Mucosa of descending colon (tissue), 3 donors: ENCODE measurements at regions not wholly inside any gene's neighbourhood (a gene's known extent, or its start where the extent isn't known, plus 50 kb on each side); places are given as distances from the start of the nearest gene placed in this dataset.

ENCODE experiments used
- ATAC-seq: fragments of 200-7000 bp; cut with Tn5 transposase; one replicate; pipeline ENCODE4 v1.9.1; 2020; ENCODE audit warnings: mild to moderate bottlenecking, moderate library complexity
- DNase-seq, 3 donors: peaks; one replicate each; pipeline ENCODE4 v3.0.0-alpha.2; 2020
- H3K36me3 ChIP-seq: fragments of 200-600 bp; one replicate; pipeline ENCODE4 v1.8.0; 2021; ENCODE audit warnings: low read depth, mild to moderate bottlenecking
- H3K4me1 ChIP-seq: fragments of 200-600 bp; one replicate; pipeline ENCODE4 v1.8.0; 2021; ENCODE audit warnings: low read depth, mild to moderate bottlenecking
- H3K4me3 ChIP-seq: fragments of 200-600 bp; one replicate; pipeline ENCODE4 v1.8.0; 2021; ENCODE audit warnings: mild to moderate bottlenecking
- H3K9me3 ChIP-seq: fragments of 200-600 bp; one replicate; pipeline ENCODE4 v1.8.0; 2021; ENCODE audit warnings: mild to moderate bottlenecking
- CTCF ChIP-seq: fragments of 200-600 bp; IDR thresholded peaks from one replicate; pipeline ENCODE4 v1.8.0; 2022; ENCODE audit warnings: antibody characterized with exemption, mild to moderate bottlenecking
- intact Hi-C, 2 donors: fragments of 100-400 bp; cut with DNase I in 1 of 2; cut with micrococcal nuclease in 1 of 2; formaldehyde crosslinking; loops; one replicate each; pipeline versions ENCODE4 v1.11.0 to v1.11.1; 2022; cut with DNase I, micrococcal nuclease
- donor health status: DM: no; HTN: no; CAD: no; lungs with moderate emphysema.
- donor health status: DM: no; HTN: no; CAD: no.
- donor health status: DM: no; HTN: yes; CAD: no.

- H3K4me3 ChIP-seq: no peak overlapping the region
- no peaks in the 10 kb centered on the region for H3K36me3 ChIP-seq
- intact Hi-C loops: no loop called here
- H3K9me3 ChIP-seq: peaks cover 2% of the 10 kb centered on the region
- TF ChIP-seq CTCF: no peak
- DNase-seq: no peak
- no peaks in the 10 kb centered on the region for H3K4me1 ChIP-seq
- no peak for ATAC-seq
These were observed 721.5 kb downstream of the POM121L12 start for GRCh38 chr7:53756946-53757345.

- ATAC-seq (no peak), DNase-seq (no peak)
These were observed 732.8 kb downstream of the POM121L12 start for GRCh38 chr7:53768186-53768585.

GRCh38 chr7:53771701-53772100 lies 736.3 kb downstream of the POM121L12 start:
- H3K4me3 ChIP-seq: no peak overlapping the region
- intact Hi-C loops: no loop called here
- ATAC-seq: no peak
- H3K9me3 ChIP-seq: peaks cover 2% of the 10 kb centered on the region
- DNase-seq: no peak
- H3K36me3 ChIP-seq: no peaks in the 10 kb centered on the region
- no peak for TF ChIP-seq CTCF
- no peaks in the 10 kb centered on the region for H3K4me1 ChIP-seq

More at GRCh38 chr7:53768186-53768585, 732.8 kb downstream of the POM121L12 start:
- Histone ChIP-seq H3K36me3 (no peaks in the 10 kb centered on the region), H3K4me3 (no peak overlapping the region), H3K9me3 (peaks cover 6% of the 10 kb centered on the region), H3K4me1 (no peaks in the 10 kb centered on the region)
- intact Hi-C loops: no loop called here
- TF ChIP-seq CTCF: no peak

GRCh38 chr7:53776323-53776722 lies 740.9 kb downstream of the POM121L12 start:
- Histone ChIP-seq H3K4me3 (no peak overlapping the region), H3K36me3 (no peaks in the 10 kb centered on the region), H3K4me1 (no peaks in the 10 kb centered on the region), H3K9me3 (no peaks in the 10 kb centered on the region)
- intact Hi-C loops: no loop called here
- TF ChIP-seq CTCF: no peak
- DNase-seq (no peak), ATAC-seq (no peak)

GRCh38 chr7:53789741-53790140 lies 752.4 kb upstream of the VSTM2A start:
- Histone ChIP-seq H3K36me3 (no peaks in the 10 kb centered on the region), H3K9me3 (peaks cover 14% of the 10 kb centered on the region), H3K4me3 (no peak overlapping the region), H3K4me1 (no peaks in the 10 kb centered on the region)
- DNase-seq (no peak), ATAC-seq (no peak)
- intact Hi-C loops: no loop called here
- no peak for TF ChIP-seq CTCF

- no peaks in the 10 kb centered on the region for H3K4me1 ChIP-seq
- TF ChIP-seq CTCF: no peak
- intact Hi-C loops: no loop called here
- peaks cover 14% of the 10 kb centered on the region for H3K9me3 ChIP-seq
- no peak overlapping the region for H3K4me3 ChIP-seq
- ATAC-seq (no peak), DNase-seq (no peak)
- H3K36me3 ChIP-seq: no peaks in the 10 kb centered on the region
These were observed 747.4 kb upstream of the VSTM2A start for GRCh38 chr7:53794816-53795215.
